Stimulated activated CD8-positive, alpha-beta memory T cell treated with anti-CD3 and anti-CD28 coated beads, Interleukin-15, amount 100 ng/mL, for 48 hours (primary cell): ENCODE measurements at regions not wholly inside any gene's neighbourhood (a gene's known extent, or its start where the extent isn't known, plus 50 kb on each side); places are given as distances from the start of the nearest gene placed in this dataset.
"Not testable (repeated sequence)": the region's sequence is repeated elsewhere in the genome, so short reads cannot be mapped to it uniquely, and the experiment has no call there.

Source experiments
- DNase-seq, 2 donors: peaks; one replicate each; pipeline ENCODE4 v3.0.0-alpha.2; 2020; ENCODE audit warnings: low read depth in 2 of 2

DNA sequence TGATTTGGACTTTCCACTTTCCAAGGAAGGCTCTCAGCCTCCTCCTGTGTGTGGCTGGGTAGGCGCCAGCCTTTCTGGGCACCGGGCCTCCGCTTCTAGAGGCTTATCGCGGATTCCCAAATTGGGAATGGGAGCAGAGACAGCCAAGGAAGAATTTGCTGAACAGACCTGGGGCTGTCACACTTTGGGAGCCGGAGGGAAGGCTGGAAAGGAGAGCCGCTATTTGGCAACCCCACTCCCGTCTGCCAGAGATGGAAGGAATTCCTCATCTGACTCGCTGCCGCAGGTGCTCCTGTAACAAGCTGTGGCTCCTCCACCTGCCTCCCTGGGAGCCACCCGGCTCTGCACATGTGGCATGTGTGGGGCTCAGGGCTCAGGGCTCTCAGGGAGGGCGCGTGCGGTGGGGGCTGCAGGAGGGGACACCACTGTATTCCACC is 50.8 kb upstream of the ECHDC3 start:
- DNase-seq, result no peak

DNA sequence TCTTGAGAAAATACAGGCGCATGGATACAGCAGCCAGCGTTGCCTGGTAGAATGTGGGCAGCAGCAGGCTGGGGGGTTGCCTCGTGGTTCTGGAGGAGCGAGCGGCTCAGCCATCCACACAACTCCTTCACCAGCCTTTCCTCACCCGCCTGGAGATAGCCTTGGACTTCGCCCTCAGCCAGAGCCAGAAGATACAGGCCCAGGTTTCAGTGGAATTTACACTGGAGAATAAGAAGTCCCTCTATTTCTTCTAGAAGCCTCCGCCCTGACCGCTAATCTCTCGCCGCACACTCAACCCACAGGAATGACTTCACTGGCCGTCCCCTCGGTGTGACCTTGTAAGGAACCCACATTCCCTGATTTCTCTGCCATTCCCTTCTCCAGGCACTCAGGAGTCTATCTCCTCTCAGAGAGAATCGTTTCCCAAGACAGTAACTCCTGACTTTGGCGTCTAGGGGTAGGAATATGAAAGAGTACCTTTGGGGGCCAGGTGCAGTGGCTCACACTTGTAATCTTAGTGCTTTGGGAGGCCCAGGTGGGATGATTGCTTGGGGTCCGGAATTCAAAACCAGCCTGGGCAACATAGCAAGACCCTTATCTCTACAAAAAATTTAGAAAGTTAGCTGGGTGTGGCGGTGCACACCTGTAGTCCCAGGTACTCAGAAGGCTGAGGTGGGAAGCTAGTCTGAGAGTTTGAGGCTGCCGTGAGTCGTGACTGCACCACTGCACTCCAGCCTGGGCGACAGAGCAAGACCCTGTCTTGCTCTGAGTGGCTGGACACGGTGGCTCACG is 52.0 kb upstream of the ECHDC3 start:
- no peak for DNase-seq

DNA sequence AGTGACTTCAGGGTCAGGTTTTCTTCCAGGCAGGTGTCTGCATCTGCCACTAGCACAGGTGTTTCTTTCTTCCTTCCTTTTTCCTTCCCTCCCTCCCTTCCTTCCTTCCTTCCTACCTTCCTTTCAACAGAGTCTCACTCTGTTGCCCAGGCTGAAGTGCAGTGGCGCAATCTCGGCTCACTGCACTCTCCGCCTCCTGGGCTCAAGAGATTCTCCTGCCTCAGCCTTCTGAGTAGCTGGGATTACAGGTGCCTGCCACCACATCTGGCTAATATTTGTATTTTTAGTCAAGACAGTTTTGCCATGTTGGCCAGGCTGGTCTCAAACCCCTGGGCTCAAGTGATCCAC is 53.8 kb upstream of the ECHDC3 start:
- not testable (repeated sequence) for DNase-seq

DNA sequence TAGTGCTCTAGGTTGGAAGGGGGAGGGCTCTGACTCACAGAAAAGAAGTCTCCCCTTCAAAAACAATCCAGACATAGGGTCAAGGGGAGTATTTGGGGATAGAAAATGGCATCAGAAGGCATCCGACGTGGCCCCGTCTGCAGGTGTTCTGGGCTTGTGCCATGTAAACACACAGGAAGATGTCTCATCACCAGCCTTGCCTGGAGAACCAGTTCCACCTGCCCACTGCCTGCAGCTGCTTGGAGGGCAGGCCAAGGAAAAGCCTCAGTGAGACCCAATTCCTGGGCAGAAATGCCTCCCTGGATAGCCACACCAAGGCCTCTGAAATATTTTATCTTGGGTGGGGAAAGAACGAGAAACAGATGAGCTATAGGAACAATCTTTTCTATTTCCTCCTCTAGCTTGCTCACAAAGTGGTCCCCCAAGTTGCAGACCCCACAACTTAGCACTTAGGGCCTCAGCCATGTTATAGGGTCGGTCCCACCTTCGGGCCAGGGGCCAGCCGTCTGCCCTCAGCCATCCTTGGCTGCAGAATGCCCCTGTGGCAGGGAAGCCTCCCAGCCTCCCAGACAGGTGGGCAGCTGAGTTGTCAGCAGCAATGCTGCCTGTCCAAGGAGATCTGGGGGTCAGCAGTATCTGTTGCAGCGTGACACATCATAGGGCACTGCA is 54.3 kb upstream of the ECHDC3 start:
- DNase-seq, result no peak

DNA sequence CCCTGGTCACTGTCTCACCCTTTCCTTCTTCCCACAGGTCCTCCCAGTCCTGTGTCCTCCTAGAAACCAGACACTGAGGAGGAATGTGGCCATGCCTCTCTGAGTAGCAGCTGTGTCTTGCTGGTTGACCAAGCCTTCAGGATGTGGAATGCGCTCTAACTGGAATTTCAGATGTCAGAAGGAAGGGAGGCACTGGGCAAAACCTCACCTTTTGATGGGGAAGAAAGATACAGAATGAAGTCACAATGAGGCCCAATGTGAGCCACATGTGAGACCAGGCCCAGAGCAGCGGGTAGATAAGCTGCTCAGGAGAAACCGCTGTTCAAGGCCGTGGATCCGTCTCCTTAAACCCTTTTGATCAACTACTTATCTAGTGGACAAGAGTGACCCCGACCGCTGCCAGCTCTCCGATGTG is 54.8 kb upstream of the ECHDC3 start:
- DNase-seq, result no peak

DNA sequence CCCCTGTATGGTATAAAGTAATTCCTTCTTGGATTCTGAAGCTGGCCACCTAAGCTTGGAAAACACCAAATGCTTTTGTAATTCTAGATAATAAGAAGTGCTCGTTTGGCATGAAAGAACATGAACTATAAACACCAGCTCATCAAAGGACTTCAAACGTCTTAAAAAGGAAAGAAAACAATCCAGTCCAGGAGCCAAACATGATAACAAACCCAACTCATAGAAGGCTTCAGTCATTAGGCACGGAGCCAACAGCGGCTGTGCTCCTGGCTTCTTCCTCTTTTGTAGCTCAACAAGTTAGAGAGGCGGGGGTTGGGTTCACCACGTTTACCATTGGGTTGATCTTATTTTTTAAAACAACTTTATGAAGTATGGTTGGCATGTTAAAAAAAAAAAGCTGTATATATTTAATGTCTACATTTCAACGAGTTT is 56.4 kb upstream of the ECHDC3 start:
- no peak for DNase-seq

DNA sequence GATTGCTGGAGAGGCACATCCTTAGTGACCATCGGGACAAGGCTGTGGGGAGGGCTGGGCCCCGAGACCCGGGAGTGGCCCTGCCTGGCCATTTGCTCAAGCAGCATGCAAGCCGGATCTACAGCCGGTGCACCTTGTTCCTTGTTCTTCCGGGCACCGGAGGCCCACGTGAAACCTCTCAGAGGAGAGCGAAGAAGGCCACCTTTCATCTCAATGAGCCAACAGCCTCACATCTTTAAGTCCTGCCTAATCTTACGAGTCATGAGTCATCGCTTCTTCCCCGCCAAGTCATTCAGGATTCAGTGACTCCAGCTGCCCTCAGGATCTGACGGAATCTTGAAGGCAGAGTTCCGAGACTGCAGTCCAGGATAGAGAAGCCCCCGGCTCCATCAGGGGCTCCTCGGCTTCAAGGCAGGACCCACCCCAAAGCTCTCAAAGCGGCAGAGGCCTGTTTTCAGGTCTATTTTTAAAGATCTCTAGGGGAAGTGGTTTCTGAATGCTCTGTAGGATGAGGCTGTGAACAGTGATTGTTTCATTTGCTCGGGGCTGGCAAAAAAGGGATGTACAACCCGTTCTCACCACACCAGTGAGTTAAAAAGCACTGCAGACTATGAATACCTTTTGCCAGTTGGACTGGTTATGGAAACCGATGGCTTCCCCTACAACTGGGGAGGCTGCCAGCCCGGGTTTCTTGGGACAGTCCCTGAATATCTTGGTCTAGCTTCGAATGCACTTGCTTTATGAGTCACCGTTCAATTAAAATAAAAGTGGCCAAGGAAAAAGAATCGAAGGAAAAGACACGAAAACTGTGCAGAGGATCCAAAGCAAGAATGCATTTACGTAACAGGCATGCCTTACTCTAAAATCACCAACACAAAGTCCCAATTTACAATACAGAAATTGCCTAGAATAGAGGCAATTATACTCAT is 57.2 kb upstream of the ECHDC3 start:
- peak; percentile 24 to 33 for DNase-seq

DNA sequence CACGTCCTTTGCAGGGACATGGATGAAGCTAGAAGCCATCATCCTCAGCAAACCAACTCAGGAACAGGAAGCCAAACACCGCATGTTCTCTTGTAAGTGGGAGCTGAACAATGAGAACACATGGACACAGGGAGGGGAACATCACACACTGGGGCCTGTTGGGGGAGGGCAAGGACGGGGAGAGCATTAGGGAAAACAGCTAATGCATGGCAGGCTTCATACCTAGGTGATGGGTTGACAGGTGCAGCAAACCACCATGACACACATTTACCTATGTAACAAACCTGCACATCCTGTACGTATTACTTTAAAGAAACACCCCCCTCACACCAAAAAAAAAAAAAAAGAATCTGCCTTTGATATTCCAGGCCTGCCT is 57.9 kb upstream of the ECHDC3 start:
- DNase-seq, result not testable (repeated sequence)

DNA sequence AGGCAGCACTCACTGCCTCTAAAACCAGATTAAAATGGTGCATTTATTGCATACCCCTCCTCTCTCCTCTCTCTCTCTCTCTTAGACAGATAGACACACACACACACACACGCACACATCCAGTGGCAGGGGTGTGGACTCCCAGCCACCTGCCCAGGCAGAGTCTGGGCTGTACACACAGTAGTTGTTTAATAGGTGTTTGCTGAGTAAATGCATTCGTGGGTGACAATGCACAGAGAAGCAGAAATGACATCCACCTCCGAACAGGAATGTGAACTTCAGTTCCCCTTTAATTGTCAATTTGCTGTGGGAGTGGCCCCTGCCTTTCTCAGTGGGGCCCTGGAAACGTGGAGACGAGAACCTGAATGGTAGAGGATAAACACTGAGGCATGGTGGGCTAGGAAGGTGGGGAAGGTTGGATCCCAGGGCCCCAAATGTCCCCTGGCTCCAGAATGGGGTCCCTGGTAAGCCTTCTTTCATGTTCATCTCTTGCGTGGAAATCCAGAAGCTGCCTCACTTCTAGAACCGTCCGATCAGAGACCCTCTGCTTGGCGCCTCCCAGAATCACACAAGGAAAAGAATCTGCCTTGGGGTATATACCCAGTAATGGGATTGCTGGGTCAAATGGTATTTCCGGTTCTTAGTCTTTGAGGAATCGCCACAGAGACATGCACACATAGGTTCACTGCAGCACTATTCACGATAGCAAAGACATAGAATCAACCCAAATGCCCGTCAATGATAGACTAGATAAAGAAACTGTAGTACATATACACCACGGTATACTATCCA is 58.5 kb upstream of the ECHDC3 start:
- no peak for DNase-seq

DNA sequence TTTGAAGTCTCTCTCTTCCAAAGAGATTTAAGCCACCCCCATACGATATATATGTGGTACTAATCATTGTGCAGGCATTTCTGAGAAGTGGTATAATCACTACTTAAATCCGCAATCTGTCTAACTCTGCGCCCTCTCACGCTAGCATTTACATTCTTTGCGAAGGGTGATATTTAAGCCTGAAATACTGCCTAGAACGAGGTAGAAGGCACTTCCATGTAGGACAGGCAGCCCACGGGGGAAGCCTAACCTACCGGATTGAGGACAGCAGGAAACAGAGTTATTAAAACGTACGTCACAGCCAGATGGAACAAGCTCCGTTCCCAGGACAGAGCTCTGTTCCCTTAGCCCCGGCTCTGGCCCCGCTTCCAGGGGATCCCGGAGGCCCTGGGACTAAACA is 59.3 kb upstream of the ECHDC3 start:
- DNase-seq, result no peak

DNA sequence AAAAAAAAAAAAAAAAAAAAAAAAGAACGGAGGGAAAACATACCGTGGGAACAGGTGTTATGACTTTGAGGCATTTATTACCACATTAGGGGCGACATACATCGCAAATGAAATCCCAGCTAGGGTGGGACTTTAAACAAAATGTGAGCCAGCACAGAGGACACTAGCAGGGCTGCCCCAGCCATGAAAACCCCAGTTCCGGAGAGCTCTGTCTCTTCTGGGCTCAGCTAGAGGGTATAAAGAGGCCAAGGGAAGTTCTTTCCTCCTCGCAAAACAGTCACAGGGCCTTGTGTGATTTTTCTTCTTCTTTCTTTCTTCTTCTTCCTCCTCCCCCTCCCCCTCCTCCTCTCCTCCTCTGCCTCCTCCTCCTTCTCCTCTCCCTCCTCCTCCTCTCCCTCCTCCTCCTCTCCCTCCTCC is 59.9 kb upstream of the ECHDC3 start:
- no peak for DNase-seq

DNA sequence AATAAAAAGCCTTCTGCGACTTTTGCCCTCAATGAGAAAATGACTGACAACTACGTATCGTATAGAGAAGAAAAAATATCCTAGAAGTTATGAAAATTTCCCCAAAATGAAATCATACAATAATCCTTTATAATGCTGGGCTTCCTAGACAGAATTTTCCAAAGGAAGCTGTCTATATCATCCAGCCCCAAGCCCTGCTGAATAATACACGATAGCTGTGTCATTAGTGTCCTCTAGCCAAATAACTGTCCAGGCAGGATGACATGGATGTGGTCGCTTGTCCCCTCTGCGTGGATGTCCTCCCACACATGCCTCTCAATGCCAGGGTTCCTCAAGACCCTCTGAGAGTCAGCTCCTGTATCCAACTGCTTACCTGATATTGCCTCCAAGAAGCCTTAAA is 61.7 kb upstream of the ECHDC3 start:
- DNase-seq, result no peak

DNA sequence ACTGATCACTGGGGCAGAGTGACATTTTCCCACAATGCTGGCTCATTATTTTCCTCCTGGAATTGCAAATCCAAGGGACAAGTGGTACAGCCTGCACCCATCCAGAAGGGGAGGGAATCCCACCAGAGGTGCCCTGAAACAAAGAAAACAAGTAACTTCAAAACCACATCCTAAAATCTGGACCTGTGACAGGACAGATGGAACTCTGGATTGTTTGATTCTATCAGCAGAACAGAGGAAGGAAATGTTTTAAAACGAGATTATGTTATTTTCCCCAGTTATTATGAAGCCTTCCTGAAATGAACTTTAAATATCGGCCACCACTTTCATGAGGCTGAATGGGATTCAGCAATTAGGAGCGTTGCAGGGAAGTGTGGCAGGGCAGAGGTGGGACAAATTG is 62.2 kb upstream of the ECHDC3 start:
- no peak for DNase-seq

DNA sequence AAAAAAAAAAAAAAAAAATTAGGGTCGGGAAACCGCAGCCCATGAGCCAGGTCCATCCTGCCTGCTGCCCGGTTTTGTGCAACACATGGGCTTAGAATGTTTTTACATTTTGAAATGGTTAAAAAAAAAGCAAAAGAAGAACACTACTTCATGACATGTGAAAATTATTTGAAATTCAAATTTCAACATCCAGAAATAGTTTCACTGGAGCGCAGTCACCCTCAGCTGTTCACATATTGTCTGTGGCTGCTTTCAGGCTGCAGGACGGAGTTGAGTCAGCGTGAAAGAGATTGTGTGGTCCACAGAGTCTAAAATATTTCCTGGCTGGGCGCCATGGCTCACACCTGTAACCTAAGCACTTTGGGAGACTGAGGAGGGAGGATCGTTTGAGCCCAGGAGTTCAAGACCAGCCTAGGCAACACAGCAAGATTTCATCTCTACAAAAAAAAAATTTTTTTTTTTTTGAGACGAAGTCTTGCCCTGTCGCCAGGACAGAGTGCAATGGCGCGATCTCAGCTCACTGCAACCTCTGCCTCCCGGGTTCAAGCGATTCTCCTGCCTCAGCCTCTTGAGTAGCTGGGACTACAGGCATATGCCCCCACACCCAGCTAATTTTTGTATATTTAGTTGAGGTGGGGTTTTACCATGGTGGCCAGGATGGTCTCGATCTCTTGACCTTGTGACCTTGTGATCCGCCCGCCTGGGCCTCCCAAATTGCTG is 63.9 kb upstream of the ECHDC3 start:
- peak; percentile 9 to 14 for DNase-seq

DNA sequence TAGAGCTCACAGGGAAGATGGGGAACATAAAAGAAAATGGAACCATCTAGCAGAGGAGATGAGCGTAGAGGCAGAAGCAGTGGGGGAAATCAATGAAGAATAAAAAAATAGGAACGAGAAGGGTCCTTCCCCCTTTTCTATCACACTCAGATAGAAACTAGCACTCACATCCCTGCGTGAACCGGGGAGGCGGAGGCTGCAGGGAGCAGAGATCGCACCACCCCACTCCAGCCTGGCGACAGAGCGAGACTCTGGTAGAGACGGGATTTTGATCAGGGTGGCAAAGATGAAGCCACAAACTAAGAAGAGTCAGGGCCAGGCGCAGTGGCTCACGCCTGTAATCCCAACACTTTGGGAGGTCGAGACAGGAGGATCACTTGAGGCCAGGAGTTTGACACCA is 64.7 kb upstream of the ECHDC3 start:
- DNase-seq, result no peak

DNA sequence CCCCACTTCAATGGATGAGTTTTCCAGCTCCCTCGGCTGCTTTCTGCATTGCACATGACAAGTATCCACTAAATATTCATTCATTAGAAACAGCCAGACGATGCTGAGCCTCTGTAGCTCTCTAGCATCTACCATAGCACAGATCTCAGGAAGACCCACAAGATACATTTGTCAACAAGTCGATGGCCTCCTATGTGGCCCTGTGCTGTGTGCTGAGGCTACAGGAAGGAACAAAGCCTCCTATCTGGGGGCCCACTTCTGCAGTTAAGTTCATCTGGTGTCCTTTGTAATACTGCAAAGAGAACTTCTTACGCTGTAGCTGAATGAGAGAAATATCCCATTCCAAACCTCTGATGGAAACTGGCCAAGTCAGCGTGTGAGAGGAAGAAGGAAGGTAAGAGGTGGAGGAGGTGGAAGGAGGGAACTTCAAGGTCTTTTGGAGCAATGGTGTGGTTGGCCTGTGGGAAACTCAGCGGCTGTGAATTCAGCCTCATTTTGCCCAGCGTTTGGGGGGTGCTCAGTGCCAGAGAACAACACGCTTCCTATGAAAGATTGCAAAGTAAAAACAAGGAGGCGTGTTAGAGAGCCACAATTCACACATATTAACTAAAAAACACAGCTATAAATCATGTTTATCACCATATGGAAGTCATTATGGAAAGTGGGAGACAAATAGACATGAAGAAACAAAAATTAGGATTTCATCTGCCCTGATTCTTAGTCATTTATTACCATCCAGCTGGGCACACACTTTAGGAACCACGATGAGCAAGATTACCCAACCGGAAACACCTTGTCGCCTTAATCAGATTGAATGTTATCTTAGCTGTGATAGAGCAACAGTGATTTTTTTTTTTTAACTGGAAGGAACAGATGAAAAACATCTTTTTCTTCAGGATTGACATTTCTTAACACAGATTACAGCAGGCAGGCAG is 62.2 kb upstream of the USP6NL start:
- DNase-seq, result no peak

DNA sequence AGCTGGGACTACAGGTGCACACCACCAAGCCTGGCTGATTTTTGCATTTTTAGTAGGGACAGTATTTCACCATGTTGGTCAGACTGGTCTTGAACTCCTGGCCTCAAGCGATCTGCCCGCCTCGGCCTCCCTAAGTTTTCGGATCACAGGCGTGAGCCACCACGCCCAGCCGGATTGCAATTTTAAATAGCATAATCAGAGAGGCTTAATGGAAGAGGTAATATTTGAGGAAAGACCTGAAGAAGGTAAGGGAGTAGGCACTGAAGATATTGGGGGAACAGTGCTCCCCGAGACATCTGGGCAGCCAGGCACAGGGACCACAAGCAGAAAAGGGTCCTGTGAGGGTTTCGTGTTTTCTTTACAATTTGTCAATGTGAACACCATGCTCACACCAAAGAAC is 61.4 kb upstream of the USP6NL start:
- DNase-seq, result no peak

DNA sequence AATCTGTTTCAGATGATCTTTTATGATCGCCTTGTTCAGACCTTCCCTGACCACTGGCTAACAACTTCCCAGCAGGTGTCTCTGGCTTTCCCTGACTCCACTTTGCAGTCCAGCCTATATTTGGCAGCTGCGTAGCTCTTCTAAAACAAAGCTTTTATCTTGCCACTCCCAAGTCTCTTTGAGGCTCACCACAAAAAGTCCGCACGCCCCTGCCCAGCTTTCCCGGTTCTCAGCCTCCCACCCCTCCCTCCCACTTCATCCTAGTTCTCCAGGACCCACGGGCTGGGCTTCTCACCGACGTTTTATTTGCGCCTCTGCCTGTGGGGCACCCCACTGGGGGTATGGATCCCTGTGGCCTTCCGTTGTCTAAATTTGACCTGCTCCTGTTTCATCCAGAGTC is 58.9 kb upstream of the USP6NL start:
- no peak for DNase-seq

DNA sequence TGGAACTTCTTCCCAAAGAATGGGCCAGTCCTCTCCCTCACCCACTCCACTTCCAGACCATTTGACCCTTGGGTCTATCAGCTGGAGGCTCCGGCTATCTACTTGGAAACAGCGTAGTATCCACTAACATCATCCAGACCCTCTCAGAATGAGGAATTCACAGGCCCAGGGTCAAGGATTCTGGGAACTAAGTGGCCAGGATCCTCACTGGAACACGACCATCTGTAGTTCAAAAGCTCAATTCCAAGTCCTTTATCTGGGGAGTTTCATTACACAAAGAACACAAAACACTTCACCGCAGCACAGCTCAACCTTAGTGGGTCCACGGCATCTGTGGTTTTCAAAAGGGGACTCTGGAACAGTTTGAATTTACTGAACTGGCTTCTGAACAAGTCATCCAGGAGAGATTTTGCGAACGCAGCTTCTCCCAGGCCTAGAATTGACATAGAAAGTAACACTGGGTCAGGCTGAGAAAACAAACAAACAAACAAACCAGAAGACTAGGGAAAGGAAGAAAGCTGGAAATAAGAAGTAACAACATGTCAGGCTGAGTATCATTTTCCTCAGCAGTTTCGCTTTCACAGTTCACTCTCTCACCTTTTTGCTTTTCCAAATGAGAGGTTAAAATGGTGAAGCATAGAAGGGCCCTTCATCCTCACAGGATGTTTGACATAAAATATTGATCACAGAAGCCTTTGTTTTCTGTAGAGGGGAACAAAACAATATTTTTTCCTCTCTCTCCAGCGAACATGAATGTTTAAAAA is 57.6 kb upstream of the USP6NL start:
- no peak for DNase-seq
